Left cardiac atrium (tissue), 4 donors: ENCODE measurements at regions not wholly inside any gene's neighbourhood (a gene's known extent, or its start where the extent isn't known, plus 50 kb on each side); places are given as distances from the start of the nearest gene placed in this dataset.

Experiments used
- ATAC-seq, 2 donors: fragments of 200-7000 bp; cut with Tn5 transposase; one replicate each; pipeline ENCODE4 v1.9.1; 2020; ENCODE audit warnings: mild to moderate bottlenecking in 2 of 2, moderate library complexity in 2 of 2
- DNase-seq: peaks from one replicate; pipeline ENCODE4 v3.0.0-alpha.2; 2020
- intact Hi-C, 2 donors: fragments of 100-400 bp; cut with DNase I; formaldehyde crosslinking; loops; one replicate each; pipeline versions ENCODE4 v1.14.1 to v1.15.1; 2022 to 2023
- donor health status: DM: no; HTN: yes; CAD: no.
- donor health status: DM: no; HTN: yes; CAD: no; lungs with severe emphysema.
- donor health status: DM: yes; HTN: yes; CAD: no.
- donor health status: Dilated cardiomyopathy.

GRCh38 chr7:41107330-41107937 lies 595.5 kb downstream of the INHBA start:
- intact Hi-C loops = no loop called here
- peak in 1 of 2 donors; percentile 91 for ATAC-seq
- DNase-seq = no peak

DNA sequence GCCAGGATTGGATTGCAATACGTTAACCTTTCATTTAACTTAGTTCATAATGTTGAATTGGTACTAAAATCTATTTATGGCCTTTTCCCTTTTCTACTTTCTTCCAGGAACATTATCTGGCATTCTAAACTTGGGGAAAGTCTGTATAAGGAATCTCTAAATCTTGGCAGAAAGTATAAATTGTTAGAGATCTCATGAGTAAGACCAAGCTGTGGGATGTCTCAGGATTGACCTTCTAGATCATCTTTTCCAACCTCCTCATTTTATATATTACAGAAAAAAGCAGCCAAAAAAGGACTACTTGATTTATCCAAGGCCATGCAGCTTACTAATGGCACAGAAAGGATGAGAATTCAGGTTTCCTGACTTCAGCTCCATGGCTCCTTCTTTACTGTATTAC lies 598.3 kb downstream of the INHBA start:
- DNase-seq = no peak
- intact Hi-C loops = no loop called here
- no peak for ATAC-seq

DNA sequence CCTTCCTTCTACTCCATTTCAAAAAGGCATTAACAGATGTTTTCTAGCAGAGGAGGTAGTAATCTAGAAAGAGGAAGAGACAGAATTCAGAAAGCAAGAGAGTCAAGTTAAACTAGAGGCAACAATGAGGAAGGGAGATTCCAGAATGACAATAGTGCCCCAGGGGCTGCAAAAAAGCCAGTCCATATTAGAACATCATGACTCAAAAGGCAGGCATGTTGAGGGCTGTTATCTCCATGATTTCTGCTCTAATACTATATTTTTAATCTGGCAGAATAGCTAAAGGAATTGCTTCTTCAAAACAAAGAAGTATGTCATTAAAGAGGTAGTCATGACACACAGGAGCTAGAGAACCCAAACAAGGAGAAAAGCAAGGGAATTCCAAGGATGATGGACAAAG lies 599.6 kb downstream of the INHBA start:
- intact Hi-C loops = no loop called here
- no peak for ATAC-seq

GRCh38 chr7:41098846-41099245 lies 604.0 kb downstream of the INHBA start:
- no peak for DNase-seq
- ATAC-seq = no peak
- intact Hi-C loops = no loop called here

More for the DNA sequence above, 599.6 kb downstream of the INHBA start:
- no peak for DNase-seq

GRCh38 chr7:41098402-41098801 lies 604.5 kb downstream of the INHBA start:
- intact Hi-C loops = no loop called here
- DNase-seq = no peak
- ATAC-seq = no peak

- ATAC-seq = no peak
- no peak for DNase-seq
- intact Hi-C loops = no loop called here
Observed at GRCh38 chr7:41097501-41097900, 605.4 kb downstream of the INHBA start.

DNA sequence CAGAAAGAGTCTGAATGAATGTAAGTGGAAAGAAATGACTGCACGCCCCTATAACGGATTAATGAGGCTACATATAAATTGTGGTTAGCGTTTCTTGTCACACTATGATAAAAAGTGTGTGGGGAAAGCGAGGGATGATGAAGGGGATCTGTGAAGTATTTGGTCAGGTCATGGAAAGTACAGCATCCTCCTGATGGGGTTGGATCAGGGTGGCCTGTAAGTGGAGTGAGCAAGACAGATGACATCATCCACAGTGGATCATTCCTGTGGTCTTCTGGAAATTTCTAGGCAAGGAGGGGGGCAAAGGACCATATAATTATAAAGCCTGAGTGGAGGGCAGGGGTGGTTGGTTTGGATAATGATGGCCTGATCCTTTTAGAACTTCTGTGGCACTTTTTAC lies 606.0 kb downstream of the INHBA start:
- intact Hi-C loops = no loop called here
- DNase-seq (no peak), ATAC-seq (no peak)

GRCh38 chr7:41093141-41093540 lies 609.7 kb downstream of the INHBA start:
- intact Hi-C loops = no loop called here
- ATAC-seq = no peak
- DNase-seq = no peak

DNA sequence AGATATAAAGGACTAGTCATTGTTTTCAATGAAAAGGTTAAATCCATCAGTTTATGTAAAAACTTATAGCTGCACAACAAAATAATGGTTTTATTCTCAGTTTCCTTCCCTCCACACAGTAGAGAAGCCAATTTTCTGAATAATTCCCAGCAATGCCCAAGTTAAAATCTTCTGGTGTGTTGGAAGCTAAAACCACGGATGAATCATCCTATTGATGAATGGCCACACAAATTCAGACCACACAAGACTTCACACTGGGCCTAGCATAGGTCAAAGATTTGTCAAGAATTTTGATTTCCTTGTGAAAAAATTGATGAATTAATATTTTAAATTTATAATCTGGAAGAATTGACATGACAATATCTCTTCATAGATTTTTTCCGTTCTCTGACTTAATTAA lies 617.6 kb downstream of the INHBA start:
- DNase-seq (no peak), ATAC-seq (no peak)
- intact Hi-C loops = no loop called here

DNA sequence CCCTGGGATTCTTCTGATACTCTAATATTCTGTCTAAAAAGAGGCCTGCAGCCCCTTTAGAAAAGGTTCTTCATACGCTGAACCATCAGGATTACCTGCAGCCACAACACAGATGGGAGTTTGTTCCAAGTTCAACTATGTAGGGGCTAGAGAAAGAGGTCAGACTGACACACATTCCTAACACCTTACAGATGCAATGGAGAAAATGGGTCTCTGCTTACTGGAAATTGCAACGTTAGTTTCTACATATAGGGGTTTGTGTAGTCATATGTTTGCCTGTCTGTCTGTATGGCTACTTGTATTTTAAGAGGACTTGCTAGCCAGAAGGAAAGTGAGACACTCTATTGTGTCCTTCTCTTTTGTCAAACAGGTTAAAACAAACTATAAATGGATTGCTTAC lies 618.5 kb downstream of the INHBA start:
- no peak for DNase-seq
- no peak for ATAC-seq
- intact Hi-C loops = no loop called here

DNA sequence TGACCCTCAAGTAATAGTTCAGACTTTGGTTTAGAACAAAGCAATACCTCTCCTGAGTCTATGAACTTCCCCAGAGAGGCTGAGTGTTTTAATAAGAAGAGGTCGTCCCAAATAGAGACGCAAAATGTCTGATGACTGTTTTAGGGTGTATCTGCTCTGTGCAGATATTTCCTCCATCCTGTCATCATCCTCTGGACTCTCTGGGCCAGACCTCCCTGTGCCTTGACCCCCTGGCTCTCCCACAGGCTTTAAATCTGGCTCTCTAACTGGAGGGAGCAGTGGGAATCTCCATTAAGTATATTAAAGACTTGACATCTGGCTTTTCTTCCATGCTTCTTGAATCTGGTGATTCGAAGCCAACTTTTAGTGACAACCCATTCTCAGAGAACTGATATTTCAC lies 633.3 kb downstream of the INHBA start:
- ATAC-seq = no peak

DNA sequence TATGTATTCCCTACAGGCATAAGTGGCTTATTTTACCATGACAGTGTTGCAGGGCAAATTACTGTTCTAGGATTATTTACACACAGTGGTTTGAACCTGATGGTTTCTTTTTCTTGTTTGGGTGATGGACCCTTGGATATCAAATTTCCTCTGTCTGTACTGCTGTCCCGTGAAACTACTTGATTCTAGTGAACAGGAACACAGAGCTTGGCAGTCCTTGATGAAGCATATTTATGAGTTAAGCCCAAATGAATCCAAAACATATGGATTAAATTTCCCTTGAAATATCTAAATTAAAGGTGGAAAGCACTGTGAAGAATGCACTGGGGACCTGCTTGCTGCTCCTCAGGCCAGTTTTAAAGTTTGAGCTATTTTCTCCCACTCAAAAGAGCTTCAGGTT lies 635.3 kb downstream of the INHBA start:
- DNase-seq (no peak), ATAC-seq (no peak)
- intact Hi-C loops = no loop called here

More for the DNA sequence above, 633.3 kb downstream of the INHBA start:
- no peak for DNase-seq
- intact Hi-C loops = no loop called here

DNA sequence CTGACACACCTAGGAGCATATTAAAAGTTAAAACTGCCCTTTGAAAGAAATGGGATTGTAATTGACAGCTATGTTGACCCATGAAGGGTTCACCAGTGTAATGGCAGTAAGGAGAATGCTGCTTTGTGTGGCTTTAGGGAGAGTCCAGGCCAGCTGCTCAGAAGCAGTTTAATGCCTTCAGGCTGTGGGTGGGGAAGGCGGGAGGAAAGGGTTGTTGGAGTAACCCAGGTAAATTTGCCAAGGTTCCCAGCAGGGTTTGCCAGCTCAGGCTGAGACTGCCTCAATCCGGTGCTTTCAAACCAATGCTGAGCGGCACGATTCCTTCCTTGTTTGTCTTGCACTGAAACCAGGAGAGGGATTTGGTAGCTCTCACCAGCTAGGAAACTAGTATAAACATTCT lies 637.2 kb downstream of the INHBA start:
- DNase-seq (no peak), ATAC-seq (no peak)
- intact Hi-C loops = no loop called here

- no peak for ATAC-seq
- intact Hi-C loops = no loop called here
- no peak for DNase-seq
Observed at GRCh38 chr7:41063116-41063515, 639.8 kb downstream of the INHBA start.

GRCh38 chr7:41060796-41061195 lies 642.1 kb downstream of the INHBA start:
- intact Hi-C loops = no loop called here
- DNase-seq (no peak), ATAC-seq (no peak)

DNA sequence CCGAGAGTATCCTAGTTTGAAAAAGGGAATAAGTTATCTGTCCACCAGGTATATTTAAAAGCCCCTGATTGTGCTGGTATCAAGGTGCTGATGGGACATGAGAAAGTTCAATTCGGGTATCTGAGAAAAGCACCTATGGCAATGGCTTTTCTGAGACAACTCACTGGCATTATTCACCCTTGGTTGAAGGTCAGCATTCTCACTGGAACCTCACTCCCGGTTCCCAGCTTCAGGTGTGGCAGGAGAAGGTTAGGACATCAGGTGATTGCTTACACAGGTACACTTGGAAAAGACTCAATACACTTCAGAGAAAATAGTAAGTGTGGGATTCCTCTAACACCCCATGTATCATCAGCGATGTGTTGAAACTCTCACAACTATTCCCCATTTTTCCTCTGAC lies 643.1 kb downstream of the INHBA start:
- DNase-seq = no peak
- intact Hi-C loops = no loop called here
- ATAC-seq = no peak

DNA sequence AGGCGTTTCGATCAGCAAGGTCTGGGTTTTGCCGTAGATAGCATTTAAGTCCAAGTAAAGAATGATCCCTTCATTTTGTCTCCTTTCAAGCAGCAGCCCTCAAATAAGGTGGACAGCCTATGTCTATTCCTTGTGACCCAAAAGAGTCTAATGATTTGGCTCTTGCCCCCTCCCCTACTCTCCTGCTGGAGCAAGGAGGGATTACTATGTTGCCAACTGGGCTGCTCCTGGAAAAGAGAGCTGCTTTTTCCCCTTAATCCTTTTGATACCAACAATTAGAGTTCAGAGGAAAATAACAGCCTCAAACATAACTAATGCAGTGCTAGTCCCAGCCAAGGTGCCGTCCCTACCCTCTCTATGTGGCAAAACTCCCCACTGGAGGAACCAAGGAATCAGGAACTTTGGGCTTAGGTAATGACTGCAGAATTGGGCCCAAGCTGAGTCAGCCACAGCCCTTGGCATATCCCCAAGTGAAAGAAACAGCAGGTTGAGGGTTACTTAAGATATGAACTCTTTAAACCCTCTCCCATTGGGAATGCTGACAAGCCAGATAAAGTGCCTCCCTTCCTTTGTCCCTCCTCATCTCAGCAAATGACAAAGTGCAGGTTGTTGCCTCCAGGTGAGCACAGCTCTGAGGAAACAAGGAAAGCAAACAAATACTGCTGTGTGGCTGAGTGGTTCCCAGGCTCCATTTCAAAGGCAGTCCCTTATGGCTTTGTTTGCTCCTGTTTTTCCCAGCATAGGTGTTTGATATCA lies 643.7 kb downstream of the INHBA start:
- no peak for DNase-seq
- ATAC-seq = no peak
- intact Hi-C loops = no loop called here

DNA sequence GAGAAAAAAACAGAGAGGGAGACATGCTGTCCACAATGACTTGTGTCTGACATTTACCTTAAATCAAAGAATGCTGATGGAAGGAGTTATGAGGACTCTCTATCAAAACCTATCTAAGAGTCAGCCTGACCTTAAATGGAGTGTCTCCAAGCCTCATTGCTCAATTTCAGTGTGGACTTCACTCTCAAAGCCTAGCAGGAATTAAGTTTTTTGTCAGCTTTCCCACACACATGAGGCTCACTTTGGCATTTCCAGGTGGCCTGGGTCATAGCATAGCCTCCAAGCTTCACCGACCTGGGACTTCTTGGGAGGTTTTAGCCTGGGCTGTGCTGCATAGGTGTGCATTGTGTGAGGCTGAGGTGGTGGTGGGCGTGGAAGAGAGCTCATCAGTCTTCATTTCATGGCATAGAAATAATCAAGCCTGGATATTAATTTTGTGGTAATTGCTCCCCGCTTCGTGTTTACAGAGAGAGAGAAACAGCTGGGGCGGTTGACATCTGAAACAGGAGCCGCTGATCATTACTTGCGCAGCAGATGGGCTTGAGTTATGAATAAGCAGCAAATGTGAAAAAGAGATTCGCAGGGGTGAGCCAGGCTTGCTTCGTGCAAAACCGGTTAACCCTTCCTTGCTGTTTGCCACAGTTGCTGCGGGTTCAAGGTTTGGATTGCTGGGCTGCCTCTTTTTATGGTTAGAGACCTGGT lies 647.8 kb downstream of the INHBA start:
- intact Hi-C loops = no loop called here
- ATAC-seq (no peak), DNase-seq (no peak)

GRCh38 chr7:41053820-41054219 lies 649.1 kb downstream of the INHBA start:
- no peak for DNase-seq
- intact Hi-C loops = no loop called here
- ATAC-seq = no peak

DNA sequence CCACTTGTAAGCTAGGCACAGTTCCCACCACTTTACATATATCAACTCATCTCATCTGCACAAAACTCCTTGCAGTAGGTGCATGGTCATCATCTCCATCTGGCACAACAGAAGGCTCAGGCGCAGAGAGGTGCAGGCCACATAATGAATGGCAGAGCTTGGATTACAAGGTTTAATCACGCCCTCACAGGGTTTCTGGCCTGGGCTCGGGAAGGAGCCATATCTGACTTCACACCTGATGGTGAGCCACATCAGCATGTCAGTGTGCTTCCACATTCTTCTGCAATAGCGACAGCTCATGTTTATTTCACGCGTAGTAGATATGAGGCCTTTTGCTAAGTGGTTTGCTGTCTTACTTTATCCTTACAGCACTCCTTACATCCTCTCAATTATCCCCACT lies 650.2 kb downstream of the INHBA start:
- intact Hi-C loops = no loop called here
- ATAC-seq (no peak), DNase-seq (no peak)

GRCh38 chr7:41052201-41052600 lies 650.7 kb downstream of the INHBA start:
- intact Hi-C loops = no loop called here
- ATAC-seq = no peak

More at GRCh38 chr7:41052201-41052600, 650.7 kb downstream of the INHBA start:
- no peak for DNase-seq
